Lower leg skin (tissue), 4 donors: ENCODE measurements at regions not wholly inside any gene's neighbourhood (a gene's known extent, or its start where the extent isn't known, plus 50 kb on each side); places are given as distances from the start of the nearest gene placed in this dataset.

Experiments
- DNase-seq, 2 donors: peaks; one replicate each; pipeline ENCODE4 v3.0.0-alpha.2; 2019; ENCODE audit warnings: low spot score in 2 of 2
- H3K4me3 ChIP-seq: fragments of 200-600 bp; sonication (generic); 2 replicates; pipeline ENCODE4 v1.5.1; 2017; ENCODE audit warnings: mild to moderate bottlenecking, low read depth; ENCODE audit not compliant: poor library complexity, severe bottlenecking
- CTCF ChIP-seq, 3 donors: fragments of 450-650 bp; IDR thresholded peaks; one replicate each; pipeline ENCODE4 v1.5.1; 2016; ENCODE audit warnings: antibody characterized with exemption in 3 of 3, mild to moderate bottlenecking in 3 of 3, moderate library complexity in 2 of 3
- POLR2A ChIP-seq, 2 donors: fragments of 450-650 bp; IDR thresholded peaks; one replicate each; pipeline ENCODE4 v1.6.1; 2016 to 2017; ENCODE audit warnings: antibody characterized with exemption in 2 of 2, mild to moderate bottlenecking in 1 of 2, moderate library complexity in 1 of 2
- WGBS, 2 donors: methylation state at CpG; one replicate each; pipeline ENCODE4 v1.1.5; 2018; 5-methylcytosine and 5-hydroxymethylcytosine counted together
- intact Hi-C: fragments of 100-400 bp; cut with DNase I; formaldehyde crosslinking; loops from one replicate; pipeline ENCODE4 v1.15.0; 2023; ENCODE audit warnings: low total_unique reads

DNA sequence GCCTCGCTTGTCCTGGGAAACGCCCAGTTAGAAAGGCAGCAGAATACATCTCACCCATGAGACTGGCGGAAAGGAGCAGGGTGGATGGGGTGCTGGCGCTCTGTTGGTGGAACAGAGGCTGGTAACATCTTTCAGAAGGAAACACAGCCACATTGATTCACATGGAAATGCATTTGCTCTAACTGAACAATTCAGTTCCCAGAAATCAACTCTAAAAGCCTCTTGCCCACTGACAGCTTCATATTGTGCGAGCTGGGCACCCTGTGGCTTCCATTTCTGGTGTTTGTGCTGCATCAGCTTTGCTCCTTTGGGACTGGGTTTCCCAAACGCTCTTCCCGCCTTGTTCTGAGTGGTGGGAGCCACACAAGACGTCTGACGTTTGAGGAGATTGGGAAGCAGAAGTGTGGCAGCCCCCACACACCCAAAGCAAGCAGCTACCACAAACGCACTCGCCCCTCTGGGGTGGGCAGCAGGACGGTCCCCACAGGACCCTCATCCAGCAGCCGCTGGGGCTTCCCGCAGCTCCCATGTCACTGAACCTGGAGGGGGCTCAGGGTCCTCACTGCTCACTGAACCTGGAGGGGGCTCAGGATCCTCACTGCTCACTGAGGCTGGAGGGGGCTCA lies 229.5 kb downstream of the ERMARD start:
- DNase-seq = no peak
- intact Hi-C loops = no loop called here
- TF ChIP-seq POLR2A (IDR thresholded peaks at IDR 0.05) (no peak), CTCF (IDR thresholded peaks at IDR 0.05) (no peak)
- H3K4me3 ChIP-seq = no peak overlapping the region
- whole genome bisulfite sequencing, 2 donors = 83 to 85% methylated on average over 14 of the region's 14 CpGs

DNA sequence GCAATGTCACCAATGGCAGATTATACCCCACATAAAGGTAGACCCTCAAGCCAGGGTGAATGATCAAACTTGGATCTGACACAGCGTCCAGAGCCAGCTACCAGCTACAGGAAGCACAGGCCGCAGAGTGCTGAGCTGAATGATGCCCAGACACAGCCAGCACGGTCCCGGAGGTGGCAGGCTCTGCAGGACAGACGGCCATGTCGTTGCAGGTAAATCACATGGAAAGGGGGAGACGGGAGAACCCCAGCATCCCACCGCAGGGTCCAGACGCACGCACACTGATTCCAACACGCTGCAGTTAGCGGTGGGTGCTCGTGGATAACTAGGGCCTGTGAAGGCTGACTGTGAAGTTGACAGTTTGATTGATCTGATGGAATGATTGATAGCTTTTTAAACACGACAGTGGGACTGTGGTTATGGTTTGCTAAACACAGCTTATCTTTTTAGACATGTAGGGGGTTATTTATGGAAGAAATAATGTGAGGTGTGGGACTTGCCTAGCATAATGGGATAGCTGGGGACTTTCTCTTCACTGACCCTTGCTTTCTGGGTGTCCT lies 228.5 kb downstream of the ERMARD start:
- H3K4me3 ChIP-seq = no peak overlapping the region
- WGBS, 2 donors = 90 to 93% methylated on average over 14 of the region's 14 CpGs
- intact Hi-C loops = no loop called here
- TF ChIP-seq CTCF (IDR thresholded peaks at IDR 0.05) = no peak
- TF ChIP-seq POLR2A (IDR thresholded peaks at IDR 0.05) = no peak
- no peak for DNase-seq

DNA sequence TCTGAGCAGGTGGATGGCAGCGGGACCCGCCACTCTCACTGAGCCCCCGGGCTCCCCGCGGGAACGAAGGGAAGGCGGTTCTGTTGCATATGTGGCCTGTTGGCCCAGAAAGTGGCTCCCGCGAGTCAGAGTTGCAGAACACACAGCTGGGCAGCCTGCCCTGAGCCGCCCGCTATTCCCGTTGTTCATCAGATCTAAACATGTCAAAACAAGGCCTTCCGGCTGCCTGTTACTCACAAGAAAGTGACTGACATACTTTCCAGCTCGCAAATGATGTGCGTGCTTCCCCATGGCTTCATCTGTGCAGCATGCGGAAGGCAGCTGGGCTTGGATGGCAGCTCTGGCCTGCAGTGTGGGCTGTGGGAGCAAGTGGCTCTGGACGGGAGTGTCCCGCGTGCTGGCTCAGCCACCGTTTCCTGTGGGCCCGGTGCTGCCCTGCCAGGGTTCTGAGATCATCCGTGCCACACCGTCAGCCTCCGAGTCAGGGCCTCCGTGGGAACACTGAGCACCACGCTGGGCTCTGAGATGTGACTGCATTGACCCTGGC lies 227.3 kb downstream of the ERMARD start:
- TF ChIP-seq CTCF (IDR thresholded peaks at IDR 0.05) (no peak), POLR2A (IDR thresholded peaks at IDR 0.05) (no peak)
- 13 to 37% methylated on average over 24 to 25 of the region's 26 CpGs for WGBS, 2 donors
- intact Hi-C loops = no loop called here
- DNase-seq = peak; percentile 76 to 93
- H3K4me3 ChIP-seq = no peak overlapping the region

DNA sequence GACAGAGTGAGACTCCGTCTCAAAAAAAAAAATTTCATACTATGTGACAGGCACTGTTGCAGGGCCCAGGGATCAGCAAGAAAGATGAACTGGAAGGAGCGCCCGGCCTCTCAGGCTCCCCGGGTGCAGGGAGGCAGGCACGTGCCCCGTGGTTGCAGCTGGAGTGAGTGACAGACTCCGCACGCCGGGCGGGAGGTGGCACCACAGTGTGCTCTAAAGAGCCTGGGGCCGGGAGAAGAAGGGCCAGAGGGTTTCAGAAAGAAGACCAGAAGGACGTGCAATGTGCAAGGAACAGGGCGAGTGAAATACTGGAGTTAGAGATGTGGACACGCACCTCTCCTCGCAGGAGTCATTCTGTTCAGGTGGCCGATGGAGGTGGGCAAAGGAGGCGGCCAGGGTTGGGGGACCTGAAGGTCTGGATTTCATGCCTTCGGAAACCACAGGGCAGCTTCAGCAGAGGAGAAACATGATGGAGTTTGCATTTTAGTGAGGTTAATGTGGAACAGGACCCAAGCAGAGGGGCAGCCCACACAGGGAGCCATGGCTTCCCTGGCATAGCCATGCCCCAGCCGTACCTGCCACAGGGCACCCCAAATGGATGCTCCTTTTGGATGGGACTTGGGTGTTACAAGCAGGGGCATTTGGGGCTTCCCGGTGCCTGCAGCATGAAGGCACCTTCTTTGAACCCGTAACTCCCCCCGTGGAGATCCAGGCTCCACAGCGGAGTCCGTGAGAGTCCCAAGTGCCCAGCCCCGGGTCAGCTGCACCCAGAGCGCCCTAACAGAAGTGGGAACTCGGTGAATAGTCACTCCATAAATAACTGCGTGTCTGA lies 226.2 kb downstream of the ERMARD start:
- no peak overlapping the region for H3K4me3 ChIP-seq
- TF ChIP-seq POLR2A (IDR thresholded peaks at IDR 0.05) = no peak
- TF ChIP-seq CTCF (IDR thresholded peaks at IDR 0.05) = no peak
- DNase-seq = peak in 1 of 2 donors; percentile 72
- 90 to 92% methylated on average over 23 to 28 of the region's 28 CpGs for WGBS, 2 donors
- intact Hi-C loops = no loop called here

- intact Hi-C loops = no loop called here
- WGBS, 2 donors = 40 to 56% methylated on average over 28 to 30 of the region's 31 CpGs
- TF ChIP-seq POLR2A (IDR thresholded peaks at IDR 0.05) (no peak), CTCF (IDR thresholded peaks at IDR 0.05) (no peak)
- no peak overlapping the region for H3K4me3 ChIP-seq
- peak in 1 of 2 donors; percentile 78 for DNase-seq
Measured at GRCh38 chr6:169976301-169977081, 225.1 kb downstream of the ERMARD start.
